Activated CD8-positive, alpha-beta memory T cell treated with anti-CD3 and anti-CD28 coated beads, Interleukin-2, amount 50 U/mL, for 24 hours (primary cell): ENCODE measurements at regions not wholly inside any gene's neighbourhood (a gene's known extent, or its start where the extent isn't known, plus 50 kb on each side); places are given as distances from the start of the nearest gene placed in this dataset.

Experiments used
- DNase-seq: peaks from one replicate; pipeline ENCODE4 v3.0.0-alpha.2; 2020; ENCODE audit errors: extremely low read depth

DNA sequence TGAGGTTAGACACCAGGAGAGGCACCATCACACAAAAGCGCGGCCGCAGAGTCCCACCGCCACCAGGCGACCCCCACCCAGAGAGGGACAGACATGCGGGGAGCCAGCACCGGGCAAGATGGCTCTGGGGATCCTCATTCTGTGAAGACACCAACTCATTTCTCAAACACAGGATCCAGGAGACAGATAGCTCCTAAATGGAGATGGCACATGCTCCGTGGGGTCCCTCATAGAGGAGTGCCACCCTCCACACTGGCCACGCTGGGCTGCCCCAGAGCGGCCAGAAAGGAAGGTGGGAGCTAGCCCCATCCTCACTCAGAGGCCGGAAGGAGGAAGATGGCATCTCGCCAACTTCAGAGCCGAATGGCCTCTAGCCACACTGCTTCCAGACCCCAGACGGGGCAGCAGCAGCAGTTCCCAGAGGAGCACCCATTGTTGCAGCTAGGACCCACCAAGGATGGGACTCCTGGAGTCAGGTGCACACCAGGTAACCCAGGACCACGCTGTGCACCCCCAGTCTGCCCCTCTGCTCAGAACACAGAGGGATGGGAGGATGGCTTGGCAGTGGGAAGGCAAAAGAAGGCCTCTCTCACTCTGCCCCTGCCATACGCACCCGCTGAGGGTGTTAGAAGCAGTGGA is 78.6 kb downstream of the ZIC5 start:
- DNase-seq: no peak

DNA sequence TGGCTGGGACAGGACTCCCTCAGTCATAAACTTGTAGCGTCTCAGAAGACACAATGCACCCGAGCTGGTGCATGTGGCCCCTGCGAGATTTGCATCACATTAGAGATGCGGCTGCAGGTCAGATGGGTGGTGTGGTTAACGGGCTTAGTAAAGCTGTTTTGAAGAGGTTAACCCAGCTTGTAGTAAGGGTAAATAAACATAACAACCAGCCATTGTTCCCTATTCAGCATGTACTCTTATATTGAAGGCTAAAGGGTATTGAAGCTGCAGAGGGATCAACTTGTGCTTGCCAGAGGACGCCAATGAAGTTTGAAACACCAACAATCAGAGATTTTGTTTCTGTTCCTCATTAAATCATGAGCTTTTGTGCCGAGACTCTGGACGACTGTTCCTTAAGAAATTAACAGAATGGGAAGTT is 79.4 kb downstream of the ZIC5 start:
- DNase-seq: no peak

DNA sequence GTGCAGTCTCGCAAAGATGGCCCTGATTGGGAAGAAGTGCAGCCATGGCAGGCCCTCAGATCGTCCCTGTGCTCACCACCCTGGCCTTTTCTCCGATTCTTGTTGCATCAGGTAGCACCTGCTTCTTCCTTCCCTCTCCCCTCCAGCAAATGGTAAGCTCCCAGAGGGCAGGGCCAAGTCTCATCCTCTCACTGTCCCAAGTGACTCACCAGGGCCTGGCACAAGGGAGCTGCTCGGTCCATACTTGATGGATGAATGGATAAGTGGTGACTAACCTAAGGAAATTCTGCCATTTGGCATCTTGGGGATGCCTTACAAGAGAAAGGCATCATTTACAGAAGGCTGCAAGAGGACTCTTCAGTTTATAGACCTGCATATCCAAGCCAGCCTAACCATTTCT is 84.9 kb downstream of the ZIC5 start:
- DNase-seq: no peak

DNA sequence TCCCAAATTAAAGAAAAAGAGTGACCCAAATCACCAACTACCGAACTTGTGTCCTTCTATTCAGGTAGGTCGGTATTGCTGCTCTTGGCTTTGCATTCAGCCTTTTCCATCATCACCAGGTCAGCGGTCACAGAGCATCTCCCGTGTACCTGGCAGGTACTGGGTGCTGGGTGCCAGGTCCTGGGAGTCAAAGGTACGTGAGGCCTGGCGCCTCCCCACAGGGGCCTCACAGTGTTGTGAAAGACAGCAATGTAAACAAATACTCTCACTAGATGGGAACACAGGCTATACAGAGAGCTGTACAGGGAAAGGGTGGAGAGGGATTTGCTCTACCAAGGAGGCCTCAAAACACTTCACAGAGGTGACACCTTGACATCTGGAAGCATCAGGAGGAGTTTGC is 86.7 kb downstream of the ZIC5 start:
- DNase-seq: no peak

DNA sequence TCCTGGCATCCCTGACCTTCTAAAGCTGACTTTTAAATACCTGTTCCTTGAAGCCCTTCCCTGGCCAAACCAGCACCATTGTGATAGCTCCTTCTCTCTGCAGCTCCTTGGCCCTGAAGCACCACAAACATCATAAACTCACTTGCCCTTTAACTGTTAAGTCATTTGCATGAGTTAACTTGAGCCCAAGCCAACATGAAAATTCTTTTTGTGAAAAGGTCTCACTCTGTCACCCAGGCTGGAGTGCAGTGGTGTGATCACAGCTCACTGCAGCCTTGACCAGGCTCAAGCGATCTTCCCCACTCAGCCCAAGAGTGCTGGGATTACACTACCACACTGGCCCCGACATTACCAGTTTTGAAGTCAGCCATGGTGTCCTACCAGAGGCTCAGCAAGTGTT is 87.8 kb downstream of the ZIC5 start:
- no peak for DNase-seq

DNA sequence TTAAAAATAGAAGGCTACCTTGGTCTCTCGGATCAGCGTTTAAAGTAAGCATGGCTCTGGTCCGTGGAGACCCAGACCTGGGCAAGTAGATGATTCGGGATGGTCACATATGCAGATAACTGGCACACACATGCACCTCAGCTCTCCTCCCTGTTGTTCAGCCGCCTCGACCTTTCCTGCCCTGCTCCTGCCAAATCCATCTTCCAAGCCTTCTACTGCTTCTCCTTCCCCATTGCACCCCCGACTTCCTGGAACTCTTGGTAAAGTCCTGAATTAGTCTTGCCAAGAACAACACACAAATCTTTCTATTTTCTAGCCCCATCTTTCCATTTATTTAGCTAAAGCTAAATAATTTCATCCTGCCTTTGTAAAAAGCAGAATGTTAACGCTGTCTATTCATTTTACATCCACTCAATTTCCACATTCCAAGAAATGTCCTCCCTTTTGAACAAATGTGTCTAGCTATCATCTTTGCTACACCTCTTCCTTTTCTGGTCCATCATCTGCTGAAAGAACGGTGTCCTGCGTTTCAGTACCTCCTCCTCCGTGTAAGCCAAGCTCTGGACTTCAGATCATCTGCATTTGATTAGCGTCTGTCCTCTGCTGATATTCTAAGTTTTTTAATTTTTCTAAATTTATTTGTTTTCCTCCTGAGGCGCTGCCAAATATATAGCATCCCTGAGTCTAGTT is 92.5 kb downstream of the ZIC5 start:
- no peak for DNase-seq

DNA sequence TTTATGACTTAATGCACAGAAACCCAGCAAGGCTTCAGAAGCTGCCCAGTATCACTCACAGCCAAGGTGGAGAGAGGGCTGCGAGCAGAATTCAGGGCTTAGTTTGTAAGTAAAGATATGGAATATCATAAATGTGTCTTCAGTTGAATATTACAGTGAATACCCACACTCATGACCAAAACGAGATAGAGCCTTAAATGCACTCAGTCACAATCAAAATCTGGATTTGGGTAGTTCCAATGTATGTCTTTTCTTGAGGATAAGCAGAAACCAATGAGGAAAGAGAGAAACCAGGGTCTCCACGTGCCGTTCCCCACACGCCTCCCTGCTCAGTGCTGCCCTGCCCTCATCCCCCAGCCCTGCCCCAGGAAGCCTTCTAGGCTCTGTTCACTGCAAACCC is 94.9 kb downstream of the ZIC5 start:
- DNase-seq: no peak

DNA sequence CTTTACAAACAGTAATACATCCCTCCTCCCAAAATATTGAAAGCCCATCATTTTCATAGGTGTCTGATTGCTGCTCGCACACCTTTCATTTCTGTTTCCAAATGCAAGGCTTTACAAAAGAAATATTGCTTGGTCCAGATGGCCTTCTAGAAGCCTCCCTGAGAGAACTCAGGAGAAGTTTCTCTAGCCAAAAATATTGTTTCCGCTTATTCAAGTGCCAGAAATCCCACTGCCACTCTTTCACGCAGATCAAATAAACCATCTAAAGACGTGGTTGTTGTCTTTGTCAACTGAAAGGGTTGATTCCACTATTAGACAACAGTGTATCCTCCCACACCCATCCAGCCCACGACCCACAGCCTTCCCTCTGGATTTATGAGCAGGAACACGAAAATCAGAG is 96.2 kb downstream of the ZIC5 start:
- no peak for DNase-seq

DNA sequence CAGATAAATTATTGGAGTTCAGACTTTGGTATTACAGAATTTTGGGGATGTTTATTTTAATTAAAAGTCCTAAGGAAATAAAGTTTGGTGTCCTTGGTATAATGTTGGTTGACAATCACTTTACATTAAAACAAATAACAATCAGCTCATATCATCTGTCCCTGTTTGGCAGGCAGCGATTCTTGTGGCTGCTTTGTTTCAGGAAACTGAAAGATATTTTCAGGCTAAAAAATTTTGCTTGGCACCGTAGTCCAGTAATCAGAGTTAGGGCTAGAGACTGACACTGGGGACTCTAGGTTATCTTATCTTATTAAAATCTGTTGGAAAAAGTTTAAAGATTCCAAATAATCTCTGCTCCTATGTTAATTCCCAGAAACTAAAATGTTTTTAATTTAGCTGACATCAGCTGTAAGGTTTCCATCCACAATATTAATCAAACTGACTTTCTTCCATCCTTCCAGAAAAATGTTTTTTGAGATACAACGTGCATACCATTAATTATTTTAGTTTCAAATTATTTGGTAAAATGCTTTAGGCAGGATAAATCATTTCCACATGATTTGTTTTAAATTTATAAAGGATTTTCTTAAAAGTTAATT is 97.6 kb downstream of the ZIC5 start:
- no peak for DNase-seq

DNA sequence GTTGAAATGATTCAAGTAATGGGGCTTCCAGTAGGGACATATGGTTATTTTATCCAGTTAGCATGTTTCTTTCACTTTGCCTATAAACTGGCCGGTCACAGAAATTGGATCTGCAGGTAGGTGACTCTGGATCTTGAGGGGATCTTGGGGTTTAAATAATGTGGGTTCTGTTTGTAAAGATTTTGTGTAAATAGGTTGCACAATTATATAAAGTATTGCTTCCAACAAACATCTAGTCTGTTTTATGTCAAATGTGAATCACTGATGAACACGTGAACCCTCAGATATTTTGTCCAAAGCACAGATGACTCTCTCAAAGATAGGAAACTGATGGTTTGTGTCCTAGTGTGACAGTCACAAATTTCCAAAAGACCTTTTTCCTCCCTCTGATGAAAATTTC is 98.4 kb downstream of the ZIC5 start:
- DNase-seq: no peak

DNA sequence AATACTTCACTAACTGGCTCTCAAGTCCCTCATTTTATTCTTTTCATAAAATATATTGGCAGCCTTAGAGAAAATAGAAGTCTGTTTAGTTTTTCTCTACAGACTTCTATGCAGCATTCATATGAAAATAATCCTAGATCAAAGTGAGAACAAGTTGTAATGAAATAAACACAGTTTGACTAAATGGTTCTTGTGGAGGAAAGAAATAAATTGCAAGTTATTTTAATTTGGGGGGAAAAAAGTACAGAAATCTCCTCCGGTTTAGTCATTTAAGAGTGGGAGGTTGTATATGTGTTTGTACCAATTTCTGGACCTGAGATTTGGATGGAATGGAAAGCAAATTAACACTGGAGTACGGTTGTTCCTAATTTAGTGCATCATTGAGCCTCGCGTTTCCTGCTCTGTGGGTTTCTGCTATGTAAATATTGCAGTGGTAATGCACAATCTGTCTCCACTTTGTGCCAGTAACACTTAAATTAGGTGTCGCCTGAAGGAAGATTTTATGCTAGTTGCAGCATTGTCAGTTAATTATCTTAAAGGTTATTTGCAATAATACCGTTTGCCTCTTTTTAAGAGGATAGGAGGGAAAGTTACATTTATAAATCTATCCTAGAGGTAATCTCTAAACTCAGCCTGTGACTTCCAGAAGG is 100.2 kb downstream of the ZIC5 start:
- DNase-seq: no peak

DNA sequence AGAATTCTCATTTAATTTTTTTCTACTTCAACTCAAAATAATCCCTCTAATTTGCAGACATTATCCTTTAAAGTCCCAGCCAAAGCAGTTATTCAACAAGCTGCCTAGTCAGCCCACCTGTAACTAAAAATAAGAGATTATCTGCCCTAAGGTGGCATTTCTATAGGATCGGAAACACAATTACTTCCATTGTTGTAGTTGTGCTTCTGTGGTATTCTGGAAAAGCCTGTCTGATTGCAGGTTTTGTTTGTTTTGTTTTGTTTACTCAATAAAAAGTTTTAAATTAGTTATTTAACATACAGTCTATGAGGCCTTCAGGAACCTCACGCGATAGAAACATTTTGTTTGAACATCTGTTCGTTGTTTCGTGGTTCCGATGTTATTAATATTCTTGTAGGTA is 101.0 kb downstream of the ZIC5 start:
- no peak for DNase-seq

DNA sequence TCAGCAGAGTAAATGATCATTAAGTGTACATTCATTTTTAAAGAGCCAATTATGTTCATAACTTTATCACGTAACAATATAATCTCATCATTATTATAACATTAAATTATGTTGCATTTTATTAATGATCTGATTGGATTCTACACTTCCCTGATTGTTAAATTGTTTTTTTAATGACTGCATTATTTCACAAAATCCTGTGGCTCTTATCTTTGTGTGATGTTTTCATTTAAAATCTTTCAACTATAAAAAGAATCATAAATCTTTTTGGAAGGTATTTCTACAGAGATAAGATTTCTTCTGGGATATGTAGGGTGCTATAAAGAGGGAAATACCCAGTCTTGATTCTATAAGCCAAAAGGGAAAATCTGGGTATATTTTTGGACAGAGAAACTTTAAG is 101.7 kb downstream of the ZIC5 start:
- no peak for DNase-seq

DNA sequence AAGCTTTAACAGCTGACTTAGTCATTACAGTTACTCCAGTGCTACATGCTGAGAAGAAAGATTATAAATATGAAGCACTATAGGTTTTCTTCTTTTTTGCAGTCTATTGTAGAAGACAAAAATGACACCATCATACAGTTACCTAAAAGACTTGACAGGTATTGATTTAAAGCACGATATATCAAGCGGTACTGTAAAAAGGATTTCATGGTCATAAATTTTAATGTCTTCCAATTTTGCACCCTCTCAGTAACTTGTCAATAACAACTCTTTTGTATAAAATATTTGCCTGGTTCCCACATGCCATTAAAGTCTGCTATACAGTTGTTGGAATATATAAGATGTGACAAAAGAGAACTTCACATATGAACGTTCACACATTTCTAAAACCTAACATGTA is 102.8 kb downstream of the ZIC5 start:
- no peak for DNase-seq

DNA sequence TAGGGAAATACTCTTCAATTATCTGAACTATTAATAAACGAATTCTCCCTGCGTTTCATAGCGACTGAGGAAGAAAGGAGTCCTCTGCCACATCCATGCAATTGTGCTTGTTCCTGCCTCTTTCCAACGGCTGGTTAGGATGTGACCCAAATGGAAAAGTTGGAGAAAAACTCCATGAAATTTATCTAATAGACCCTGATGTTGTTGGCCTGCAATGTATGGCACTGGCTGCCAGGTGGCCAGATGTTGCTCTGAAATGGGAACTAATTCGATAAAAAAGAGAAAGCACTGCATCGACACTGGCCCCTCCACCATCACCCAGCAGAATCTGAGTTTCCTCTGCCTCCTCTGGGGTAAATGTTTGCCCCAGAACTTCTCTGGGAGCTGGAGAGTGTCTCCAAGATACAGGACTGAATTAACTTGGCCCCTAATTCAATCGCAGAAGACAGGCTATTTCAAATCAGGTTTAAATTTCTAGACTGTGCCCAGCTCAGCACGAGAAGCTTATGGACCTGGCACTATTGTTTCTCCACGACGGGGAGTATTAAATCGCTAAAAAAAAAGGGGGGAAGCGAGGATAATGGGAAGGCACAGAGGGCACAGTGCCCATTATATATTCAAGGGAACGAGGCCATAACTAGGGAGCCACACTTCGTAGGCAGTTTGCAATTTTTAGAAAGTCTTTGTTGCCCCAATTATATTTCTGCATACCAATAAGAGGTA is 103.9 kb downstream of the ZIC5 start:
- no peak for DNase-seq

DNA sequence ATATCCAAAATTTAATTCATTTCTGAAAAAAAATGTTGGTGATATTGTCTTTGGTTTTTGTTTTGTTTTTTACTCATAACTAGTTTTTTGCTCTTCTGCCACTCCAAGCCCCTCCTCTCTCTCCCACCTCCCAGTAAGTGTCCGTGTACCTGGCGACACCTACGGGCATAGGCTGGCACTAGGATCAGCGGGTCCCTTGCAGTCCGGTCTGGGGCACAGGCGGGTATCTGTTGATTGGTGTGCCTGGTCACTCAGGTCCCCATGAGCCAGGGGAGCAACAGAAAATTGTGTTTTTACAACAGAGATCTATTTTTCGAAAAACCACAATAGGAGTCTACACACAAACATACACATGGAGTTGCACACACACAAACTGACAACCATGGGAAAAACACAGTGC is 104.8 kb downstream of the ZIC5 start:
- no peak for DNase-seq

DNA sequence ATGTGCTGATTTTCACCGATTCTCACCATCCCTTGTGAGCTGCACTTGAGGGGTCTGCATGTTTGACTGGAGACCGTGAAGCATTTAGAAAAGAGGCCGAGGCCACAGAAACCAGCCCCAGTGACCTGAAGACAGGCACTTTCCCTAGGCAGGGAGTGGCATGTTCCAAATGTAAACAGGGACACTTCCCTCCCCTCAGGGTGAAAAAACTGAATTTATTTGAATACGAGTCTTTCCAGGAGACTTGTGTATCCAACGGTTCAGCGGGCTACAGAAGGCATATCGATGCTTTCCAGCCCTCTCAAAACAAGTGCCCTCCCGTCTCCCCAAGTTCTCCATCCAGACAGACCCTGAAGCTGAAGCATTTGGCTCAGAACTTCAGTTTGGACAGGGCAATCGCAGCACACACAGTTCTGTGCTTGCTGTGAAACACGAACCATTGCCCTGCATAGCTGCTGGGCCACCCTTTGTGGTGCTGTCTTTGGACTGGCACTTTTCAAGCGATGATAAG is 106.1 kb downstream of the ZIC5 start:
- no peak for DNase-seq

DNA sequence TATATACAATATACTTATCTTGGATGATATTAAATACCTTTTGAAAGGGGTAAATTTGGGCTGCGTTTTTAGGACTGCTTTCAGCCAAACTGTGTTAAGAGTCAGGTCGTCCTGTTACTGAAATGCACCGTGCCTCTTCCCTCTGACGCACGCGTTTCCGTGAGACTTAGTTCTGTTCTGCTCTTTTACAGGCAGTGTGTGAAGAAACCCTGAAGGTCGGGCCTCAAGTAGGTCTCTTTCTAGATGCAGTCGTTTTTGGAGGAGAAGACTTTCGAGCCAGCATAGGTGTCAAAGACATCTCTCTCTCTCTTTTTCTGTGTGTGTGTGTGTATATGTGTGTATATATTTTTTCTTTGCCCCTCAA is 107.0 kb downstream of the ZIC5 start:
- DNase-seq: no peak

DNA sequence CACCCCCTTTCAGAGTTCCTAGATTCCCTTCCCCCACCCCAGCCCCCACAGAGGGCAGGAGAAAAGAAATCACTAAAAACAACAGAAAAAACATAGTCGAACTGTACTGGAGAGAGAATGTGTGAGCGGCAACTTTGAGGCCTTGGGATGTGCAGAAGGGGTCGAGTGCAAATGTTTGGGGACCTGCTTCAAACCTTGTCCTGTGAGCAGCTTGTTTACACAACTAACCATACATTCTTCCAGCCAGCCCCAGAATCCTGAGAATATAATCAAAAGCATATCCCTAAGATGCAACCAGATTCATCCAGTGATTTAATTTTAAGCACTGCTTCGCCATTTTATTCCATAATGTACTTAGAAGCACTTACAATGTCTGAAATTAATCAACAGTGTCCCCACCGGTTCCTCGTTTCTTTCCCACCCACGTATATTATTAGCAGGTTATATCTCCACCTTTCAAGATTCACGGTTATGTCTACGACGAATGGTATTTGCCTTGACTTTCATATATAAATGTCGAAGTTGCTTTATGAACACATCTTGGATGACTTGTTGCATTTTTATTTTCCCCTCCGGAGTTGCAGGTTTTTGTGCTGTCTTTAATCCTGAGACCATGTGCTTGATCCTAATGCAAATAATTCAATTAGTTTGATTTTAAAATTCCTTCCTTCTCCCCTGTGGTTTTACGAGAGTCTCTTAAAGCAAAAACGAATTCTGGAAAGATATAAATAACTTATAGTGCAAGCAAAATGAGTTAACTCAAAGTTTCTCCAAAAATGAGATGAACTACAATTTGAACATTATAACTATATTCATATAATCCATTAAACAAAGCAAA is 107.6 kb downstream of the ZIC5 start:
- DNase-seq: no peak

DNA sequence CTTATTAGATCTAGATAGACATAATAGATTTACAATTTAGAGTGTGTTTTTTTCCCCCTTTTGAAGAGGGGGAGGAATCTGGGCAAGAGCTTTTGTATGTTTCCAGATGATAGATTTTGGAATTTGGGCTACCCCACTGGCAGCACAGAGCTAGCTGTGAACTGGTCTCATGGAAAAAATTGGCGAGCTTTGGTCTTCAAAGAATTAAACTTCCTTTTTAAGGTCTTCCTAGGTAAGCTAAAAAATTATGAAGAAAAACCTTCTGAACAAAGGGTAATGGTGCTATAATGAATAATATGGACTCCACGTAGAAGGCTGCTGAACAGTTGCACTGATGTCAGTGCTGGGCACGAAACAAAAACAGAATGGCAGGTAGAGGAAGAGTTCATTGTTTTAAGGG is 109.3 kb downstream of the ZIC5 start:
- DNase-seq: no peak

DNA sequence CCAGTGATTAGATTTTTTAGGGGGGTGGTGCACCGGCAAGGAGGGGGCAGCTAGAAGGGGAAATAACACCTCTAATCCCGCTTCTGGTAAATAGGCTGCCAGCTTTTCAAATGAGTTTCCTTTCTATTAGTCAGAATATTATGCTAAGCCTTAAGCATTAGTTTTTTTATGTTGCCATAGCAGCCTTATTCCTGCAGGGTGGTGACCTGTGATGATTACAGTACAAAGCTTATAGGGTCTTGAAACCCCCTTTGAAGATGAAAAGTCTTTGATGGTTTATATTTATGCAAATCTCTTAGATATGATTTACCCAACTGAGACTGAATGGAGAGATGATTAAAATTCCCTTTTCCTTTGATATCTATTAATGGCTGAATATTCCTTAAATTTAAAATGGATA is 109.8 kb downstream of the ZIC5 start:
- DNase-seq: no peak
